ENCODE measurements at regions not wholly inside any gene's neighbourhood (a gene's known extent, or its start where the extent isn't known, plus 50 kb on each side); places are given as distances from the start of the nearest gene placed in this dataset.

DNA sequence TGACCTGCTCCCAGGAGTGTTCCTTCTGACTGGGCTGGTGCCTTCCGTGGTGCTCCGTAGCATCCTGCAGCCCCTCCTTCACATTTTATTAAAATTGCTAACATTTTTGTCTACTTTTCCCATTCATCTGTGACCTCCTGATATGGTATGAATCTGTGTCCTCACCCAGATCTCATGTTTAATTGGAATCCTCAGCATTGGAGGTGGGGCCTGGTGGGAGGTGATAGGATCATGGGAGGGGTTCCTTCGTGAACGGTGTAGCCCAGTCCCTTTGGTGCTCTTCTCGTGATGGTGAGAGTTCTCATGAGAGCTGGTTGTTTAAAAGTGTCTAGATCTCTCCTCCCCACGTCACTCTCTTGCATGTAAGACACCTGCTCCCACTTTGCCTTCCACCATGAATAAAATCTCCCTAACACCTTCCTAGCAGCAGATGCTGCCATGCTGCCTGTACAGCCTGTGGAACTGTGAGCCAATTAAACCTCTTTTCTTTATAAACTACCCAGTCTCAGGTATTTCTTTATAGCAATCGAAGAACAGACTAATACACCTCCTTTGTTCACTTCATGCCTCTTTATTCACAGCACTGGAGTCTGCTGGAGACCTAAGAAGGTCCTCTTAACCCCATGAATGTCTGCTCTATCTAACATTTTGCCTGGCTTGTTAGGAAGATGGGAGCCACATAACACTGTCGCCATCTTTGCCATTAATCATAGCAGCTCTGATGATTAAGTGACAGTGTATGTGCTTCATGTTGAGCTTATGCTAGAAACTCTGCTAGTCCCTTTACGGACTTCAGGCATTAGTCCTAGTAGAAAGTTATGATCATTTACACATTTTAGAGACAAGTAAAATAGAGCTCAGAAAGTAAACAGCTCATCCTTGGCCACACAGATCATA lies 377.7 kb upstream of the MAF start:
- TF ChIP-seq EZH2 (IDR thresholded peaks at IDR 0.05; ENCODE audit: borderline replicate concordance, low read length): no peak
- TF ChIP-seq, protein P1, sequence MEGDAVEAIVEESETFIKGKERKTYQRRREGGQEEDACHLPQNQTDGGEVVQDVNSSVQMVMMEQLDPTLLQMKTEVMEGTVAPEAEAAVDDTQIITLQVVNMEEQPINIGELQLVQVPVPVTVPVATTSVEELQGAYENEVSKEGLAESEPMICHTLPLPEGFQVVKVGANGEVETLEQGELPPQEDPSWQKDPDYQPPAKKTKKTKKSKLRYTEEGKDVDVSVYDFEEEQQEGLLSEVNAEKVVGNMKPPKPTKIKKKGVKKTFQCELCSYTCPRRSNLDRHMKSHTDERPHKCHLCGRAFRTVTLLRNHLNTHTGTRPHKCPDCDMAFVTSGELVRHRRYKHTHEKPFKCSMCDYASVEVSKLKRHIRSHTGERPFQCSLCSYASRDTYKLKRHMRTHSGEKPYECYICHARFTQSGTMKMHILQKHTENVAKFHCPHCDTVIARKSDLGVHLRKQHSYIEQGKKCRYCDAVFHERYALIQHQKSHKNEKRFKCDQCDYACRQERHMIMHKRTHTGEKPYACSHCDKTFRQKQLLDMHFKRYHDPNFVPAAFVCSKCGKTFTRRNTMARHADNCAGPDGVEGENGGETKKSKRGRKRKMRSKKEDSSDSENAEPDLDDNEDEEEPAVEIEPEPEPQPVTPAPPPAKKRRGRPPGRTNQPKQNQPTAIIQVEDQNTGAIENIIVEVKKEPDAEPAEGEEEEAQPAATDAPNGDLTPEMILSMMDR (conservative IDR thresholded peaks at IDR 0.05 in 1 of 2, IDR thresholded peaks at IDR 0.05 in 1 of 2; ENCODE audit: extremely low read depth in 1 of 2, insufficient read depth in 1 of 2, low read depth in 1 of 2, low read length in 2 of 2): no peak
